HepG2 (cell line): ENCODE measurements at regions not wholly inside any gene's neighbourhood (a gene's known extent, or its start where the extent isn't known, plus 50 kb on each side); places are given as distances from the start of the nearest gene placed in this dataset.

Experiments
- ATAC-seq: fragments of 200-7000 bp; cut with Tn5 transposase; 3 replicates; pipeline ENCODE4 v1.9.1; 2020; ENCODE audit warnings: mild to moderate bottlenecking, moderate library complexity
- BruUV-seq: library from RNA; stranded (reverse); fragments of 400-500 nt; replicated peaks from 2 replicates; lab custom pipeline; 2021; lab: Mats Ljungman, UMichigan
- CTCF ChIA-PET: fragments of 300-600 bp; formaldehyde crosslinking; extraction: SDS; loops from one replicate; lab custom pipeline; 2021; ENCODE audit warnings: low total read pairs, inconsistent platforms, low intra/inter-chr PET ratio; lab: Yijun Ruan, JAX
- POLR2A ChIA-PET: fragments of 350-600 bp; sonication (Branson Sonifier 250); formaldehyde crosslinking; loops from one replicate; lab custom pipeline; 2020; ENCODE audit warnings: antibody characterized with exemption, inconsistent platforms; lab: Yijun Ruan, JAX
- DNase-seq: peaks from one replicate; pipeline ENCODE4 v3.0.0-alpha.2; 2015; ENCODE audit warnings: low spot score
- FAIRE-seq: peaks from 3 replicates; lab custom pipeline; 2011; peaks lifted over from hg19 to GRCh38; lab: Jason Lieb, UNC
- H2AFZ ChIP-seq: one replicate; pipeline ENCODE4 v1.6.1; 2011; ENCODE audit warnings: low read length, inconsistent platforms
- H3K27ac ChIP-seq: fragments of 300-600 bp; 3 replicates; pipeline ENCODE4 v1.8.0; 2011; ENCODE audit warnings: mixed run types, mild to moderate bottlenecking, mixed read lengths, low read length, inconsistent platforms; ENCODE audit not compliant: insufficient read depth; ENCODE audit errors: extremely low read length
- H3K27me3 ChIP-seq, 2 experiments: fragments of 200-600 bp in 1 of 2; 2 replicates in 1 of 2; 3 replicates in 1 of 2; pipeline versions ENCODE4 v1.6.0 to v1.8.0; 2011; ENCODE audit warnings: low read length in 2 of 2, mild to moderate bottlenecking in 2 of 2, moderate library complexity in 2 of 2, inconsistent platforms in 1 of 2; ENCODE audit not compliant: insufficient read depth in 2 of 2, control insufficient read depth in 1 of 2
- H3K36me3 ChIP-seq, 2 experiments: fragments of 200-600 bp in 1 of 2; replicated peaks in 1 of 2; 2 replicates in 1 of 2; 3 replicates in 1 of 2; pipeline versions ENCODE4 v1.5.1 to v1.8.0; 2011; ENCODE audit warnings: low read length in 2 of 2, inconsistent platforms in 1 of 2; ENCODE audit not compliant: insufficient read depth in 2 of 2, control insufficient read depth in 1 of 2
- H3K4me1 ChIP-seq: 2 replicates; pipeline ENCODE4 v1.5.1; 2012; ENCODE audit warnings: low read length, inconsistent platforms; ENCODE audit not compliant: insufficient read depth
- H3K4me2 ChIP-seq: 2 replicates; pipeline ENCODE4 v1.6.0; 2011; ENCODE audit warnings: low read depth, low read length, inconsistent platforms
- H3K4me3 ChIP-seq, 3 experiments: fragments of 200-600 bp in 1 of 3; sonication (generic), shearing (Covaris generic) in 1 of 3; replicated peaks in 1 of 3; 2 replicates each; pipeline ENCODE4 v1.5.1; 2011 to 2016; ENCODE audit warnings: low read length in 3 of 3, inconsistent platforms in 2 of 3, low read depth in 2 of 3, mild to moderate bottlenecking in 2 of 3, control low read depth in 1 of 3, mixed read lengths in 1 of 3; ENCODE audit not compliant: insufficient read depth in 1 of 3
- H3K79me2 ChIP-seq: one replicate; pipeline ENCODE4 v1.6.1; 2011; ENCODE audit warnings: low read length, inconsistent platforms; ENCODE audit not compliant: insufficient read depth
- H3K9ac ChIP-seq: 2 replicates; pipeline ENCODE4 v1.6.0; 2011; ENCODE audit warnings: mild to moderate bottlenecking, low read depth, low read length, inconsistent platforms; ENCODE audit not compliant: insufficient read depth
- H3K9me3 ChIP-seq: 2 replicates; pipeline ENCODE4 v1.5.1; 2012; ENCODE audit warnings: mild to moderate bottlenecking, low read length
- H4K20me1 ChIP-seq: 2 replicates; pipeline ENCODE4 v1.6.0; 2011; ENCODE audit warnings: inconsistent platforms, mild to moderate bottlenecking, low read length, moderate library complexity; ENCODE audit not compliant: insufficient read depth
- CBX1 ChIP-seq: IDR thresholded peaks from one replicate; pipeline ENCODE4 v1.6.1; 2016; ENCODE audit warnings: antibody characterized with exemption, low read depth
- DMAP1 ChIP-seq: IDR thresholded peaks from 2 replicates; pipeline ENCODE4 v1.6.1; 2016
- FOXK1 ChIP-seq: sonication (generic); formaldehyde crosslinking; IDR thresholded peaks from 2 replicates; pipeline ENCODE4 v1.4.0; 2020; ENCODE audit warnings: low read depth, missing genetic modification reagents, borderline replicate concordance
- GTF3A ChIP-seq: sonication (generic); formaldehyde crosslinking; conservative IDR thresholded peaks from 2 replicates; pipeline ENCODE4 v1.4.0; 2020; ENCODE audit warnings: mild to moderate bottlenecking, missing genetic modification reagents
- NAIF1 ChIP-seq: sonication (generic); formaldehyde crosslinking; IDR thresholded peaks from 2 replicates; pipeline ENCODE4 v1.5.0; 2020; ENCODE audit warnings: mild to moderate bottlenecking, missing genetic modification reagents, borderline replicate concordance
- NFIC ChIP-seq: IDR thresholded peaks from 2 replicates; pipeline ENCODE4 v1.6.1; 2012; ENCODE audit warnings: mild to moderate bottlenecking, low read length, inconsistent platforms
- PRPF4 ChIP-seq: fragments of 200-400 bp; formaldehyde crosslinking; IDR thresholded peaks from 2 replicates; pipeline ENCODE4 v1.6.1; 2016; ENCODE audit warnings: low read length, low read depth; ENCODE audit not compliant: poor library complexity, severe bottlenecking
- SAP130 ChIP-seq: IDR thresholded peaks from 2 replicates; pipeline ENCODE4 v1.6.1; 2016; ENCODE audit warnings: low read depth
- SIX1 ChIP-seq: sonication (generic); formaldehyde crosslinking; IDR thresholded peaks from 2 replicates; pipeline ENCODE4 v1.4.0; 2020; ENCODE audit warnings: missing genetic modification reagents, borderline replicate concordance
- SP4 ChIP-seq: sonication (generic); formaldehyde crosslinking; IDR thresholded peaks from 2 replicates; pipeline ENCODE4 v1.8.1; 2023; ENCODE audit warnings: mild to moderate bottlenecking, missing genetic modification reagents
- TFDP1 ChIP-seq: IDR thresholded peaks from 2 replicates; pipeline ENCODE4 v1.6.1; 2016; ENCODE audit warnings: missing compliant biosample characterization, missing genetic modification reagents, borderline replicate concordance
- ZBTB20 ChIP-seq: sonication (generic); formaldehyde crosslinking; IDR thresholded peaks from 2 replicates; pipeline ENCODE4 v1.8.1; 2023; ENCODE audit warnings: missing genetic modification reagents, low read depth, mild to moderate bottlenecking, borderline replicate concordance
- ZNF138 ChIP-seq: sonication (generic); formaldehyde crosslinking; IDR thresholded peaks from 2 replicates; pipeline ENCODE4 v1.5.0; 2020; ENCODE audit warnings: mild to moderate bottlenecking, low read depth, missing genetic modification reagents
- ZNF143 ChIP-seq: sonication (generic); formaldehyde crosslinking; IDR thresholded peaks from 2 replicates; pipeline ENCODE4 v1.4.0; 2020; ENCODE audit warnings: missing genetic modification reagents
- ZNF335 ChIP-seq: sonication (generic); formaldehyde crosslinking; IDR thresholded peaks from 2 replicates; pipeline ENCODE4 v1.4.0; 2020; ENCODE audit warnings: missing genetic modification reagents
- ZNF687 ChIP-seq: sonication (generic); formaldehyde crosslinking; IDR thresholded peaks from 2 replicates; pipeline ENCODE4 v1.5.1; 2020; ENCODE audit warnings: mild to moderate bottlenecking, missing genetic modification reagents, moderate library complexity
- ZNF792 ChIP-seq: IDR thresholded peaks from 2 replicates; pipeline ENCODE4 v1.6.1; 2016
- ZSCAN25 ChIP-seq: sonication (generic); formaldehyde crosslinking; IDR thresholded peaks from 2 replicates; pipeline ENCODE4 v1.8.0; 2022; ENCODE audit warnings: mild to moderate bottlenecking, missing genetic modification reagents
- WGBS: methylation state at CpG from one replicate; pipeline ENCODE4 v1.1.6; 2017; ENCODE audit warnings: low lambda C conversion rate; 5-methylcytosine and 5-hydroxymethylcytosine counted together
- in situ Hi-C: cut with HindIII; loops from 2 replicates; pipeline ENCODE4 v1.10.0; 2017; ENCODE audit warnings: low pct_unique_long_range_greater_than_20kb; ENCODE audit not compliant: extremely low pct_ligation_motif_present
- intact Hi-C: fragments of 100-400 bp; cut with micrococcal nuclease; formaldehyde crosslinking; loops from one replicate; pipeline ENCODE4 v1.10.0; 2022; ENCODE audit not compliant: unreplicated experiment
- TF ChIP-seq, protein P1 (sequence below): sonication (generic); formaldehyde crosslinking; conservative IDR thresholded peaks from 2 replicates; pipeline ENCODE4 v1.4.0; 2020; ENCODE audit warnings: missing genetic modification reagents

- TF ChIP-seq, protein P1, sequence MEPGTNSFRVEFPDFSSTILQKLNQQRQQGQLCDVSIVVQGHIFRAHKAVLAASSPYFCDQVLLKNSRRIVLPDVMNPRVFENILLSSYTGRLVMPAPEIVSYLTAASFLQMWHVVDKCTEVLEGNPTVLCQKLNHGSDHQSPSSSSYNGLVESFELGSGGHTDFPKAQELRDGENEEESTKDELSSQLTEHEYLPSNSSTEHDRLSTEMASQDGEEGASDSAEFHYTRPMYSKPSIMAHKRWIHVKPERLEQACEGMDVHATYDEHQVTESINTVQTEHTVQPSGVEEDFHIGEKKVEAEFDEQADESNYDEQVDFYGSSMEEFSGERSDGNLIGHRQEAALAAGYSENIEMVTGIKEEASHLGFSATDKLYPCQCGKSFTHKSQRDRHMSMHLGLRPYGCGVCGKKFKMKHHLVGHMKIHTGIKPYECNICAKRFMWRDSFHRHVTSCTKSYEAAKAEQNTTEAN (CRISPR knock-in tag), result no peak
- TF ChIP-seq SP4 (CRISPR knock-in tag), result no peak
- no peak for TF ChIP-seq CBX1
- no peak for TF ChIP-seq TFDP1
- no peak for TF ChIP-seq NFIC
- TF ChIP-seq ZNF335 (CRISPR knock-in tag), result no peak
- no peak for TF ChIP-seq ZSCAN25
- no peak for TF ChIP-seq SIX1 (CRISPR knock-in tag)
These were observed 517.1 kb downstream of the LMO7 start (continued) for GRCh38 chr13:76153239-76153638.

GRCh38 chr13:76148926-76149325 lies 512.8 kb downstream of the LMO7 start:
- Histone ChIP-seq H3K27ac (no peak overlapping the region), H2AFZ (no peak overlapping the region), H4K20me1 (no peaks in the 10 kb centered on the region), H3K36me3 (no peaks in the 10 kb centered on the region), H3K79me2 (no peaks in the 10 kb centered on the region), H3K27me3 (no peaks in the 10 kb centered on the region), H3K9me3 (no peaks in the 10 kb centered on the region), H3K4me2 (no peak overlapping the region), H3K4me3 (no peak overlapping the region), H3K9ac (no peak overlapping the region), H3K4me1 (no peaks in the 10 kb centered on the region)
- in situ Hi-C loops, result no loop called here
- FAIRE-seq, result no peak
- ChIA-PET CTCF (no interaction called here), POLR2A (no interaction called here)
- no peak for ATAC-seq
- WGBS, result 4% methylated on average over 3 of the region's 3 CpGs
- intact Hi-C loops, result no loop called here
- DNase-seq, result no peak
- no TSS peak for BruUV-seq
- TF ChIP-seq SAP130 (CRISPR knock-in tag) (no peak), DMAP1 (CRISPR knock-in tag) (no peak), NAIF1 (no peak), ZNF138 (CRISPR knock-in tag) (no peak), ZBTB20 (CRISPR knock-in tag) (no peak), ZNF143 (CRISPR knock-in tag) (no peak), ZNF687 (CRISPR knock-in tag) (no peak), GTF3A (no peak), ZNF792 (CRISPR knock-in tag) (no peak), PRPF4 (no peak), FOXK1 (no peak)
